HEK293T (cell line): ENCODE measurements at regions not wholly inside any gene's neighbourhood (a gene's known extent, or its start where the extent isn't known, plus 50 kb on each side); places are given as distances from the start of the nearest gene placed in this dataset.

Experiments used
- LEF1 ChIP-seq: fragments of 450-650 bp; IDR thresholded peaks from 2 replicates; pipeline ENCODE4 v1.6.1; 2017; ENCODE audit warnings: mild to moderate bottlenecking, borderline replicate concordance
- SP1 ChIP-seq: fragments of 450-650 bp; IDR thresholded peaks from 2 replicates; pipeline ENCODE4 v1.6.1; 2017
- SUZ12 ChIP-seq: fragments of 450-650 bp; IDR thresholded peaks from 2 replicates; pipeline ENCODE4 v1.6.1; 2016; ENCODE audit warnings: mild to moderate bottlenecking

DNA sequence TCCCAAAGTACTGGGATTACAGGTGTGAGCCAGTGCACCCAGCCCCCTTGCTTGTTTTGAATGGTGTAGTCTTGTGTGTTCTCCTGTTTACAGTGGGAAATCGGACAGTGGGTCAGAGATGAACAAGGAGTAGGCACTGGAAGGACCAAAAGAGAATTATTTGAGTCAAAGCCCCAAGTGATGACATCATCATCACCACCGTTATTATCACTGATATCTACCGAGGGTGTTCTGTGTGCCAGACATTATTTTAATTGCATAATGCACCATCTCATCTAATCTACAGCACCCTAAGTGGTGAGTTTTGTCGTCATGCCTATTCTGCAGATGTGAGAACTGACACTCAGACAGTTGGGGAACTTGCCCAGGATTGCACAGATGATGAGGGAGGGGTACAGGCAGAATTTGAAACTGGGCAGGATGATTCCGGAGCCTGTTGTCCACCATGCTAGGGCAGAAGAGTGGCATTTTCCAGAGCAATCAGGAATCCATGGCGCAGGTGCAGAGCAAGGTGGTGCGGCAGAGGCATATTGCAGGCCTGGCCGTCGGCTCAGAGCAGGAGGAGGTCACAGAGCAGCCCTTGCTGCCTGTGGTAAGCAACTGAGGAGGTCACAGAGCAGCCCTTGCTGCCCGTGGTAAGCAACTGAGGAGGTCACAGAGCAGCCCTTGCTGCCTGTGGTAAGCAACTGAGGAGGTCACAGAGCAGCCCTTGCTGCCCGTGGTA, 137.0 kb upstream of the HDAC4 start:
- TF ChIP-seq LEF1 = no peak
- TF ChIP-seq SP1 = no peak
- TF ChIP-seq SUZ12 = no peak
